ENCODE measurements at regions not wholly inside any gene's neighbourhood (a gene's known extent, or its start where the extent isn't known, plus 50 kb on each side); places are given as distances from the start of the nearest gene placed in this dataset.

DNA sequence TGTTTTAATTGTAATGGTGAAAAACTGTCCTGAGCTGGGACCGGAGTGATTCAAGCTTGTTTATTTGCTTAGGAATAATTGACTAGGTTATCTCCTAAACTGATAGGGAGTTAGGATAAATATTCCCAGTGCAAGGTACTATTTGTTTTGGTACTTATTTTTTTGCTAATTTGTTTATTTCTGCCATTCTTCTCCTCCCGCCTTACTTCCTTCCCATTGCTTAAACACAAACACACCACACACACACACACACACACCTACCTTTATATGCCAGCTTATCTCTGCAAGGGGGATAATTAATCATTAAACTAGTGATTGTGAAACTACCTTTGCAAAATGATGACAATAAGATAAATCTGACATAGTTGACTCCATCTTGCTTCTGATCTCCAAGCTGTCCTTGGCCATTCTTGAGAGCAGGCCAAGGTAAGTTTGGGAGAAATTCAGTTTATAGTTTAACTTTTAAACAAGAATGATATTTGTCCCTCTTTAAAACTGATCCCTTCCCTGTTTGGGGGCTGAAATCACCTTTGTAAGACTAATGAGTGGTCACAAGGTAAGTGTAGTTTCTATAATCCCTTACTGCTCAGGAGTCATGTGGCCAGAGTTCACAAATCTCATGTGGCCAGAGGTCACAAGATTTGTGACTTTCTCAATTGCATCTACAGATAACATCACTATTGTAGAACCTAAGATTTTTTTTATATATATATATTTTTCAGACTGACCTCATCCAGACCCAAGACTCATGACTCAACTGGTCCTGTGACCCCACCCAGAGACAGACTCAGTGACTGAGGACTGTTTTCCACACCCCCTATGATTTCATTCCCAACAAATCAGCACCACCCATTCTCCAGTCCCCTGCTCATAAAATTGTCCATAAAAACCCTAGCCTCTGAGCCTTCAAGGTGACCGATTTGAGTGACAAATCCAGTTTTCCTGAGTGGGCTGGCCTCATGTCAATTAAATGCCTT, 83.1 kb upstream of the LRRTM4 start:
- no peaks in the 10 kb centered on the region for H3K4me1 Mint-ChIP-seq
- H3K36me3 ChIP-seq (ENCODE audit: control insufficient read depth in 2 of 3, insufficient read depth in 3 of 3, low read length in 3 of 3): no peaks in the 10 kb centered on the region
- peaks cover 1 to 24% (median 7%) of the 10 kb centered on the region in 11 donors for H3K9me3 Mint-ChIP-seq
- H3K27ac ChIP-seq (ENCODE audit: low read depth, low read length): no peak overlapping the region
- H3K4me3 Mint-ChIP-seq: no peak overlapping the region
- no peaks in the 10 kb centered on the region for H3K4me1 ChIP-seq (ENCODE audit: control insufficient read depth in 2 of 2, insufficient read depth in 2 of 2, low read length in 2 of 2)
- ATAC-seq: no peak
- H3K27me3 ChIP-seq (ENCODE audit: control insufficient read depth in 2 of 2, insufficient read depth in 2 of 2, low read length in 2 of 2): no peaks in the 10 kb centered on the region
- H3K27me3 Mint-ChIP-seq: no peaks in the 10 kb centered on the region
- no peak overlapping the region for H3K27ac Mint-ChIP-seq
- H3K36me3 Mint-ChIP-seq: no peaks in the 10 kb centered on the region
- H3K4me3 ChIP-seq (ENCODE audit: low read length): no peak overlapping the region
- ChIA-PET CTCF (interaction anchor here (0.7 kb wide), 1 partner anchor 1172 kb away, joined by 3 read pairs; no protein-coding TSS in a partner anchor), POLR2A (no interaction called here)
- no peak for DNase-seq
- peaks cover 0 to 4% (median 0%) of the 10 kb centered on the region in 3 experiments for H3K9me3 ChIP-seq (ENCODE audit: control insufficient read depth in 2 of 3, low read length in 3 of 3)
- intact Hi-C loops (cut with micrococcal nuclease): no loop called here

DNA sequence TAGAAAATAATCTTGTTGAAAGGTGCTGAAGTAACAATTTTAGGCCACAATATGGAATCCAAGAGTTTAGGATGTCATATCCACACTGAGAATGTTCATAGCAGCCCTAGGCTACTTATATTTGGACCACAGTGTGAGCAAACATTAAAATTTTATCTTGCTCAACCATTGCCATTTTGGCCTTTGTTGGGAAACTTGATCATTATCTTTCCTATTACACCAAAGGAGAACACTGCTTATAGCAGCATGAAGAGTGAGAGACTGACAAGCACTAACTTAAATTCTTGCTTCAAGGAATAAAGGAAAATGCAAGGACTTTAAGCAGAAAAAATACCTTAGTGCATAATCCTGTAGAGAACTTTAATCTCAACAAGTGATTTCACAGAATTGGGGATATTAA, 86.3 kb upstream of the LRRTM4 start:
- Mint-ChIP-seq H3K4me3 (no peak overlapping the region), H3K27ac (no peak overlapping the region), H3K4me1 (no peaks in the 10 kb centered on the region), H3K9me3 (peaks cover 0 to 45% (median 12%) of the 10 kb centered on the region in 11 donors), H3K27me3 (no peaks in the 10 kb centered on the region), H3K36me3 (peaks cover 0 to 3% (median 0%) of the 10 kb centered on the region in 5 donors)
- no peaks in the 10 kb centered on the region for H3K27me3 ChIP-seq (ENCODE audit: control insufficient read depth in 2 of 2, insufficient read depth in 2 of 2, low read length in 2 of 2)
- intact Hi-C loops (cut with micrococcal nuclease): no loop called here
- H3K4me1 ChIP-seq (ENCODE audit: control insufficient read depth in 2 of 2, insufficient read depth in 2 of 2, low read length in 2 of 2): no peaks in the 10 kb centered on the region
- CTCF ChIA-PET: no interaction called here
- no peak overlapping the region for H3K4me3 ChIP-seq (ENCODE audit: low read length)
- peaks cover 0 to 9% (median 0%) of the 10 kb centered on the region in 3 experiments for H3K9me3 ChIP-seq (ENCODE audit: control insufficient read depth in 2 of 3, low read length in 3 of 3)
- no peaks in the 10 kb centered on the region for H3K36me3 ChIP-seq (ENCODE audit: control insufficient read depth in 2 of 3, insufficient read depth in 3 of 3, low read length in 3 of 3)
- ATAC-seq: no peak
- no peak overlapping the region for H3K27ac ChIP-seq (ENCODE audit: low read depth, low read length)
- DNase-seq: no peak
- POLR2A ChIA-PET: no interaction called here

DNA sequence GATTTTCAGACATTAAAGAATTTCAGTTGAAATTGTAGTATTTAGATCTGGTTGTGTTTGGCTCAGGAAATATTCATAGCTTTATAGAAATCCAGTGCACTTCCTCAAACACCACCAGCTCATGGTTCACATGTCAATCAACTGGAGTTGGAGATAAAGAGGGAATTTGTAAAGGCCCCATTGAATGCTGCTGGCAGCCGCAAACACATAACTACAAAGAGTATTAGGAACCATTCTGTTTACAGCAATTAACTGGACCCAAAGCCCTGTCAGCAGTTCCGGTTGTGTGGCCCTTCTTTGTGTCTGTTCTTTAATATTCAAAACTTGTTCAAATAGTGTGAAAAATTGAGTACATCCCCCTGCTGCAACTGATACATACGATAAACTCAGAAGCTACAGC, 107.4 kb upstream of the LRRTM4 start:
- CTCF ChIA-PET: no interaction called here
- POLR2A ChIA-PET: no interaction called here

DNA sequence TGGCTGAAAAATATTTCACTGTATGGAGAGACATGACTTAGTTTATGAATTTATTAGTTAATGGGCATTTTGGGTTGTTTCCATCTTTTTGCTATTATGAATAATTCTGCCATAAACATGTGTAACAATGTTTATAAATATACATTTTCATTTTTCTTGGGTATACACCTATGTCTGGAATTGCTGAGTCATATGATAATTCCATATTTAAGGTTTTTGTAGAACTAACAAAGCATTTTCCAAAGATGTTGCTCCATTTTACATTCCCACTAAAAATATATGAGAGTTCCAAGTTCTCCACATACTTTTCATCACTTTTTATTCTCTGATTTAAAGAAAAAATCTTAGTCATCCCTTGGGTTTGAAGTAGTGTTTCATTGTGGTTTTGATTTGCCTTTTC, 108.8 kb upstream of the LRRTM4 start:
- H3K4me3 Mint-ChIP-seq: no peak overlapping the region
- H3K36me3 ChIP-seq (ENCODE audit: control insufficient read depth in 2 of 3, insufficient read depth in 3 of 3, low read length in 3 of 3): no peaks in the 10 kb centered on the region
- H3K27ac ChIP-seq (ENCODE audit: low read depth, low read length): no peak overlapping the region
- H3K27me3 Mint-ChIP-seq: no peaks in the 10 kb centered on the region
- ATAC-seq (no peak), DNase-seq (no peak)
- H3K27me3 ChIP-seq (ENCODE audit: control insufficient read depth in 2 of 2, insufficient read depth in 2 of 2, low read length in 2 of 2): no peaks in the 10 kb centered on the region
- peaks cover 0 to 19% (median 10%) of the 10 kb centered on the region in 11 donors for H3K9me3 Mint-ChIP-seq
- H3K4me1 ChIP-seq (ENCODE audit: control insufficient read depth in 2 of 2, insufficient read depth in 2 of 2, low read length in 2 of 2): no peaks in the 10 kb centered on the region
- POLR2A ChIA-PET: no interaction called here
- no peaks in the 10 kb centered on the region for H3K36me3 Mint-ChIP-seq
- intact Hi-C loops (cut with micrococcal nuclease): no loop called here
- CTCF ChIA-PET: no interaction called here
- no peaks in the 10 kb centered on the region for H3K4me1 Mint-ChIP-seq
- no peak overlapping the region for H3K4me3 ChIP-seq (ENCODE audit: low read length)
- no peak overlapping the region for H3K27ac Mint-ChIP-seq
- peaks cover 0 to 7% (median 0%) of the 10 kb centered on the region in 3 experiments for H3K9me3 ChIP-seq (ENCODE audit: control insufficient read depth in 2 of 3, low read length in 3 of 3)

More for the DNA sequence above, 107.4 kb upstream of the LRRTM4 start:
- Histone ChIP-seq H3K4me1 (ENCODE audit: control insufficient read depth in 2 of 2, insufficient read depth in 2 of 2, low read length in 2 of 2) (no peaks in the 10 kb centered on the region), H3K9me3 (ENCODE audit: control insufficient read depth in 2 of 3, low read length in 3 of 3) (peaks cover 0 to 7% (median 0%) of the 10 kb centered on the region in 3 experiments), H3K4me3 (ENCODE audit: low read length) (no peak overlapping the region), H3K36me3 (ENCODE audit: control insufficient read depth in 2 of 3, insufficient read depth in 3 of 3, low read length in 3 of 3) (no peaks in the 10 kb centered on the region), H3K27ac (ENCODE audit: low read depth, low read length) (no peak overlapping the region), H3K27me3 (ENCODE audit: control insufficient read depth in 2 of 2, insufficient read depth in 2 of 2, low read length in 2 of 2) (no peaks in the 10 kb centered on the region)
- H3K27me3 Mint-ChIP-seq: no peaks in the 10 kb centered on the region
- DNase-seq (no peak), ATAC-seq (no peak)
- intact Hi-C loops (cut with micrococcal nuclease): no loop called here
- no peak overlapping the region for H3K4me3 Mint-ChIP-seq
- H3K9me3 Mint-ChIP-seq: peaks cover 0 to 14% (median 9%) of the 10 kb centered on the region in 11 donors
- no peaks in the 10 kb centered on the region for H3K4me1 Mint-ChIP-seq
- H3K27ac Mint-ChIP-seq: no peak overlapping the region
- H3K36me3 Mint-ChIP-seq: no peaks in the 10 kb centered on the region

DNA sequence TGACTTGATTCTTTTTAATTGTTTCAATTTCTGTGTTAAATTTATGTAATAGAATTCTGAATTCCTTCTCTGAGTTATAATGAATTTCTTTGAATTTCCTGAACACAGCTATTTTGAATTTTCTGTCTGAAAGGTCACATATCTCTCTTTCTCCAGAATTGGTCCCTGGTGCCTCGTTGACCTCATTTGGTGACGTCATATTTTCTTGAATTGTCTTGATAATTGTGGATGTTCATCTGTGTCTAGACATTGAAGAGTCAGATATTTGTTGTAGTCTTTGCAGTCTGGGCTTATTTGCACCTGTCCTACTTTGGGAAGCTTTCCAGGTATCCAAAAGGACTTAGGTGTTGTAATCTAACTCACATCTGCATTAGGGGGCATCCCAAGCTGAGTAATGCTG, 111.4 kb upstream of the LRRTM4 start:
- ChIA-PET POLR2A (no interaction called here), CTCF (no interaction called here)
- H3K27ac ChIP-seq (ENCODE audit: low read depth, low read length): no peak overlapping the region
- H3K4me3 ChIP-seq (ENCODE audit: low read length): no peak overlapping the region
- Mint-ChIP-seq H3K27me3 (no peaks in the 10 kb centered on the region), H3K27ac (no peak overlapping the region), H3K4me3 (no peak overlapping the region), H3K36me3 (no peaks in the 10 kb centered on the region), H3K9me3 (peaks cover 1 to 33% (median 18%) of the 10 kb centered on the region in 11 donors), H3K4me1 (no peaks in the 10 kb centered on the region)
- H3K36me3 ChIP-seq (ENCODE audit: control insufficient read depth in 2 of 3, insufficient read depth in 3 of 3, low read length in 3 of 3): no peaks in the 10 kb centered on the region
- no peaks in the 10 kb centered on the region for H3K4me1 ChIP-seq (ENCODE audit: control insufficient read depth in 2 of 2, insufficient read depth in 2 of 2, low read length in 2 of 2)
- no peak for DNase-seq
- no peak for ATAC-seq
- no peaks in the 10 kb centered on the region for H3K27me3 ChIP-seq (ENCODE audit: control insufficient read depth in 2 of 2, insufficient read depth in 2 of 2, low read length in 2 of 2)
- peaks cover 0 to 7% (median 0%) of the 10 kb centered on the region in 3 experiments for H3K9me3 ChIP-seq (ENCODE audit: control insufficient read depth in 2 of 3, low read length in 3 of 3)
- intact Hi-C loops (cut with micrococcal nuclease): no loop called here

DNA sequence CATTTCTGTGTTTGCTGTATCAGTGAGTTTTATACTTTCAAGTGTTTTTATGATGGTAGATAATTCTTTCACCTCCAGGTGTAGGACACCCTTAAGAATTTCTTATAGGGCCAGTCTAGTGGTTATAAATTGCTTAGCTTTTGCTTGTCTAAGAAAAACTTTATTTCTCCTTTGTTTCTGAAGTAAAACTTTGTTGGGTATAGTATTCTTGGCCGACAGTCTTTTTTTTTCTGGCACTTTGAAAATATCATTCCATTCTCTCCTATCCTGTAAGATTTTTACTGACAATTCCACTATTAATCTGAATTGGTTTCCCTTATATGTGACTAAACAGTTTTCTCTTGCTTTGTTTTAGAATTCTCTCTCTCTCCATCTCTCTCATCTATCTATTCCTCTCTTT, 118.7 kb upstream of the LRRTM4 start:
- Mint-ChIP-seq H3K27me3 (no peaks in the 10 kb centered on the region), H3K27ac (no peak overlapping the region), H3K9me3 (peaks cover 7 to 52% (median 31%) of the 10 kb centered on the region in 11 donors), H3K4me3 (no peak overlapping the region), H3K4me1 (no peaks in the 10 kb centered on the region), H3K36me3 (peaks cover 0 to 4% (median 0%) of the 10 kb centered on the region in 5 donors)
- H3K27ac ChIP-seq (ENCODE audit: low read depth, low read length): no peak overlapping the region
- no peak for ATAC-seq
- ChIA-PET POLR2A (no interaction called here), CTCF (no interaction called here)
- intact Hi-C loops (cut with micrococcal nuclease): no loop called here
- no peak for DNase-seq
- H3K4me3 ChIP-seq (ENCODE audit: low read length): no peak overlapping the region
- H3K9me3 ChIP-seq (ENCODE audit: control insufficient read depth in 2 of 3, low read length in 3 of 3): peaks cover 0 to 14% (median 3%) of the 10 kb centered on the region in 3 experiments
- H3K4me1 ChIP-seq (ENCODE audit: control insufficient read depth in 2 of 2, insufficient read depth in 2 of 2, low read length in 2 of 2): no peaks in the 10 kb centered on the region
- no peaks in the 10 kb centered on the region for H3K27me3 ChIP-seq (ENCODE audit: control insufficient read depth in 2 of 2, insufficient read depth in 2 of 2, low read length in 2 of 2)
- no peaks in the 10 kb centered on the region for H3K36me3 ChIP-seq (ENCODE audit: control insufficient read depth in 2 of 3, insufficient read depth in 3 of 3, low read length in 3 of 3)

DNA sequence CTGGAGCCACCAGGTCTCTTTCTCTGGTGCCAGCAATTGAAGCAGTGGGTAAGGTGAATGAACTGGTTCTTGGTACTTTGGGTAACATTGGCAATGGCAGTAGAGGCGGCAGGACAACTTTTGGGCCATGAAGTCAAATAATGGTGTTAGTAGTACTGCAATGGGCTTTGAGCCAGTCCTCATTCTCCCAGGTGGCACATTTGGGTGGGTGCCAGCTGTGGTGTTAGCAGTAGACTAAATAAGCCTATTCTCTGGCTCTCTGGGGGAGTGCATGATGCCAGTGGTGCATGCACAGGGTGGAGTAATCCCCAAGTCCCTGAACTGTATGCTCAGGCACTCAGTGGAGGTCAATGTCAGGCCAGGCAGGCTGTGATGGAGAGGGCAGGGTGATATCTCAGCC, 120.2 kb upstream of the LRRTM4 start:
- Histone ChIP-seq H3K4me3 (ENCODE audit: low read length) (no peak overlapping the region), H3K9me3 (ENCODE audit: control insufficient read depth in 2 of 3, low read length in 3 of 3) (peaks cover 0 to 14% (median 3%) of the 10 kb centered on the region in 3 experiments), H3K27ac (ENCODE audit: low read depth, low read length) (no peak overlapping the region), H3K4me1 (ENCODE audit: control insufficient read depth in 2 of 2, insufficient read depth in 2 of 2, low read length in 2 of 2) (no peaks in the 10 kb centered on the region), H3K36me3 (ENCODE audit: control insufficient read depth in 2 of 3, insufficient read depth in 3 of 3, low read length in 3 of 3) (no peaks in the 10 kb centered on the region), H3K27me3 (ENCODE audit: control insufficient read depth in 2 of 2, insufficient read depth in 2 of 2, low read length in 2 of 2) (no peaks in the 10 kb centered on the region)
- no peaks in the 10 kb centered on the region for H3K27me3 Mint-ChIP-seq
- H3K4me1 Mint-ChIP-seq: no peaks in the 10 kb centered on the region
- no peak for DNase-seq
- ATAC-seq: no peak
- ChIA-PET POLR2A (no interaction called here), CTCF (no interaction called here)
- H3K4me3 Mint-ChIP-seq: no peak overlapping the region
- intact Hi-C loops (cut with micrococcal nuclease): no loop called here
- peaks cover 0 to 4% (median 0%) of the 10 kb centered on the region in 5 donors for H3K36me3 Mint-ChIP-seq
- H3K27ac Mint-ChIP-seq: no peak overlapping the region
- H3K9me3 Mint-ChIP-seq: peaks cover 7 to 51% (median 26%) of the 10 kb centered on the region in 11 donors
